SK-N-DZ (cell line): ENCODE measurements at regions not wholly inside any gene's neighbourhood (a gene's known extent, or its start where the extent isn't known, plus 50 kb on each side); places are given as distances from the start of the nearest gene placed in this dataset.

Experiments used
- DNase-seq: peaks from one replicate; pipeline ENCODE4 v3.0.0-alpha.2; 2015; ENCODE audit warnings: low spot score

- no peak for DNase-seq
Measured at GRCh38 chr14:44154446-44154845, 352.6 kb downstream of the FSCB start.

GRCh38 chr14:44151130-44151820 lies 355.8 kb downstream of the FSCB start:
- DNase-seq, result no peak

- DNase-seq, result peak; percentile 51
Measured at GRCh38 chr14:44149597-44149996, 357.5 kb downstream of the FSCB start.

- DNase-seq, result no peak
Measured at GRCh38 chr14:44142006-44142405, 365.1 kb downstream of the FSCB start.

- DNase-seq, result no peak
Measured at GRCh38 chr14:44135972-44136371, 371.1 kb downstream of the FSCB start.

- no peak for DNase-seq
Measured at GRCh38 chr14:44131861-44132260, 375.2 kb downstream of the FSCB start.

- no peak for DNase-seq
Measured at GRCh38 chr14:44113769-44114730, 393.0 kb downstream of the FSCB start.

GRCh38 chr14:44112774-44113460 lies 394.2 kb downstream of the FSCB start:
- DNase-seq, result no peak

GRCh38 chr14:44109036-44109435 lies 398.0 kb downstream of the FSCB start:
- no peak for DNase-seq

- no peak for DNase-seq
Measured at GRCh38 chr14:44108601-44109000, 398.5 kb downstream of the FSCB start.

- DNase-seq, result no peak
Measured at GRCh38 chr14:44107156-44107555, 399.9 kb downstream of the FSCB start.

- no peak for DNase-seq
Measured at GRCh38 chr14:44099743-44100488, 407.2 kb downstream of the FSCB start.

- DNase-seq, result no peak
Measured at GRCh38 chr14:44081146-44081545, 425.9 kb downstream of the FSCB start.

- no peak for DNase-seq
Measured at GRCh38 chr14:44070046-44070445, 437.0 kb downstream of the FSCB start.

GRCh38 chr14:44053422-44053821 lies 453.7 kb downstream of the FSCB start:
- DNase-seq, result no peak

GRCh38 chr14:44041700-44042099 lies 465.4 kb downstream of the FSCB start:
- DNase-seq, result no peak

- DNase-seq, result no peak
Measured at GRCh38 chr14:44040561-44040960, 466.5 kb downstream of the FSCB start.

- DNase-seq, result no peak
Measured at GRCh38 chr14:44036248-44036647, 470.8 kb downstream of the FSCB start.

GRCh38 chr14:44035707-44036106 lies 471.4 kb downstream of the FSCB start:
- no peak for DNase-seq

GRCh38 chr14:44030831-44031383 lies 476.2 kb downstream of the FSCB start:
- no peak for DNase-seq

- no peak for DNase-seq
Measured at GRCh38 chr14:44029933-44030332, 477.1 kb downstream of the FSCB start.
